DND-41 (cell line): ENCODE measurements at regions not wholly inside any gene's neighbourhood (a gene's known extent, or its start where the extent isn't known, plus 50 kb on each side); places are given as distances from the start of the nearest gene placed in this dataset.

Experiments used
- ATAC-seq: fragments of 200-7000 bp; cut with Tn5 transposase; 3 replicates; pipeline ENCODE4 v1.9.1; 2021; ENCODE audit warnings: low read depth; ENCODE audit not compliant: insufficient read depth
- DNase-seq: peaks from one replicate; pipeline ENCODE4 v3.0.0-alpha.2; 2020
- H2AFZ ChIP-seq: 2 replicates; pipeline ENCODE4 v1.6.0; 2012; ENCODE audit warnings: low read depth, low read length
- H3K27ac ChIP-seq: 2 replicates; pipeline ENCODE4 v1.5.1; 2012; ENCODE audit warnings: low read length, inconsistent platforms
- H3K27me3 ChIP-seq: fragments of 200-600 bp; sonication (generic); 2 replicates; pipeline ENCODE4 v1.6.0; 2012; ENCODE audit warnings: low read length, mild to moderate bottlenecking, inconsistent platforms; ENCODE audit not compliant: insufficient read depth, poor library complexity
- H3K36me3 ChIP-seq: 2 replicates; pipeline ENCODE4 v1.5.1; 2012; ENCODE audit warnings: low read length, inconsistent platforms; ENCODE audit not compliant: insufficient read depth
- H3K4me1 ChIP-seq: 2 replicates; pipeline ENCODE4 v1.5.1; 2012; ENCODE audit warnings: mild to moderate bottlenecking, low read length; ENCODE audit not compliant: insufficient read depth
- H3K4me2 ChIP-seq: 2 replicates; pipeline ENCODE4 v1.6.0; 2012; ENCODE audit warnings: mild to moderate bottlenecking, moderate library complexity, low read length, inconsistent platforms; ENCODE audit not compliant: insufficient read depth
- H3K4me3 ChIP-seq, 2 experiments: fragments of 200-600 bp in 1 of 2; shearing (Covaris generic) in 1 of 2; 2 replicates each; pipeline ENCODE4 v1.5.1; 2012 to 2016; ENCODE audit warnings: inconsistent platforms in 2 of 2, low read length in 2 of 2, mild to moderate bottlenecking in 2 of 2, low read depth in 1 of 2, moderate library complexity in 1 of 2
- H3K79me2 ChIP-seq: 2 replicates; pipeline ENCODE4 v1.6.0; 2012; ENCODE audit warnings: low read length, inconsistent platforms; ENCODE audit not compliant: insufficient read depth
- H3K9ac ChIP-seq: 2 replicates; pipeline ENCODE4 v1.6.0; 2012; ENCODE audit warnings: low read depth, mild to moderate bottlenecking, inconsistent platforms, low read length, moderate library complexity
- H3K9me3 ChIP-seq: 2 replicates; pipeline ENCODE4 v1.5.1; 2012; ENCODE audit warnings: low read length, moderate library complexity, mild to moderate bottlenecking, inconsistent platforms; ENCODE audit not compliant: insufficient read depth, severe bottlenecking
- H4K20me1 ChIP-seq: 2 replicates; pipeline ENCODE4 v1.6.0; 2012; ENCODE audit warnings: low read length; ENCODE audit not compliant: insufficient read depth
- CTCF ChIP-seq: IDR thresholded peaks from 2 replicates; pipeline ENCODE4 v1.5.1; 2012; ENCODE audit warnings: borderline replicate concordance, low read length, moderate library complexity, mild to moderate bottlenecking; ENCODE audit not compliant: poor library complexity, severe bottlenecking; ENCODE audit errors: extremely low read depth
- EZH2 ChIP-seq: IDR thresholded peaks from 3 replicates; pipeline ENCODE4 v1.6.1; 2012; ENCODE audit warnings: borderline replicate concordance, low read depth, mild to moderate bottlenecking, moderate library complexity, low read length, inconsistent platforms; ENCODE audit not compliant: severe bottlenecking

- no peaks in the 10 kb centered on the region for H3K36me3 ChIP-seq
- no peaks in the 10 kb centered on the region for H3K27me3 ChIP-seq
- no peak overlapping the region for H3K27ac ChIP-seq
- H3K9ac ChIP-seq = no peak overlapping the region
- no peaks in the 10 kb centered on the region for H4K20me1 ChIP-seq
- H3K4me2 ChIP-seq = no peak overlapping the region
- no peak overlapping the region for H2AFZ ChIP-seq
- H3K9me3 ChIP-seq = no peaks in the 10 kb centered on the region
- H3K4me3 ChIP-seq = no peak overlapping the region
- no peaks in the 10 kb centered on the region for H3K79me2 ChIP-seq
- DNase-seq = no peak
- peaks cover 9% of the 10 kb centered on the region for H3K4me1 ChIP-seq
- no peak for ATAC-seq
- TF ChIP-seq EZH2 (no peak), CTCF (no peak)
Observed at GRCh38 chr1:55282058-55282457, 66.9 kb upstream of the USP24 start.

GRCh38 chr1:55280731-55281130 is 65.6 kb upstream of the USP24 start:
- Histone ChIP-seq H3K27ac (no peak overlapping the region), H3K4me1 (peaks cover 9% of the 10 kb centered on the region), H3K36me3 (no peaks in the 10 kb centered on the region), H4K20me1 (no peaks in the 10 kb centered on the region), H3K4me3 (no peak overlapping the region), H2AFZ (no peak overlapping the region), H3K9me3 (no peaks in the 10 kb centered on the region), H3K79me2 (no peaks in the 10 kb centered on the region), H3K9ac (no peak overlapping the region), H3K4me2 (no peak overlapping the region), H3K27me3 (no peaks in the 10 kb centered on the region)
- no peak for TF ChIP-seq EZH2
- no peak for TF ChIP-seq CTCF
- peak; percentile 49; the same call in 1 of the 3 replicates for ATAC-seq
- no peak for DNase-seq

GRCh38 chr1:55279627-55280026 is 64.5 kb upstream of the USP24 start:
- Histone ChIP-seq H3K27me3 (no peaks in the 10 kb centered on the region), H2AFZ (no peak overlapping the region), H3K9me3 (no peaks in the 10 kb centered on the region), H4K20me1 (no peaks in the 10 kb centered on the region), H3K4me1 (peaks cover 9% of the 10 kb centered on the region), H3K4me3 (no peak overlapping the region), H3K36me3 (no peaks in the 10 kb centered on the region), H3K27ac (no peak overlapping the region), H3K4me2 (no peak overlapping the region), H3K79me2 (no peaks in the 10 kb centered on the region), H3K9ac (no peak overlapping the region)
- ATAC-seq (no peak), DNase-seq (no peak)
- TF ChIP-seq EZH2 (no peak), CTCF (no peak)

GRCh38 chr1:55278378-55278777 is 63.2 kb upstream of the USP24 start:
- TF ChIP-seq EZH2 = no peak
- H3K79me2 ChIP-seq = no peaks in the 10 kb centered on the region
- no peaks in the 10 kb centered on the region for H4K20me1 ChIP-seq
- H2AFZ ChIP-seq = no peak overlapping the region
- no peaks in the 10 kb centered on the region for H3K27me3 ChIP-seq
- no peaks in the 10 kb centered on the region for H3K9me3 ChIP-seq
- no peak overlapping the region for H3K27ac ChIP-seq
- H3K9ac ChIP-seq = no peak overlapping the region
- no peak overlapping the region for H3K4me2 ChIP-seq
- H3K4me3 ChIP-seq = no peak overlapping the region
- H3K36me3 ChIP-seq = no peaks in the 10 kb centered on the region
- peaks cover 9% of the 10 kb centered on the region for H3K4me1 ChIP-seq
- no peak for DNase-seq
- no peak for ATAC-seq
